UCSD-AML1 (cell line): ENCODE measurements at regions not wholly inside any gene's neighbourhood (a gene's known extent, or its start where the extent isn't known, plus 50 kb on each side); places are given as distances from the start of the nearest gene placed in this dataset.
"Not testable (repeated sequence)": the region's sequence is repeated elsewhere in the genome, so short reads cannot be mapped to it uniquely, and the experiment has no call there.

ENCODE experiments used
- DNase-seq: peaks from one replicate; lab custom pipeline; 2025; ENCODE audit not compliant: unreplicated experiment; lab: John Stamatoyannopoulos, UW

GRCh38 chr2:167692936-167693335 is 554.5 kb downstream of the STK39 start:
- DNase-seq, result no peak

DNA sequence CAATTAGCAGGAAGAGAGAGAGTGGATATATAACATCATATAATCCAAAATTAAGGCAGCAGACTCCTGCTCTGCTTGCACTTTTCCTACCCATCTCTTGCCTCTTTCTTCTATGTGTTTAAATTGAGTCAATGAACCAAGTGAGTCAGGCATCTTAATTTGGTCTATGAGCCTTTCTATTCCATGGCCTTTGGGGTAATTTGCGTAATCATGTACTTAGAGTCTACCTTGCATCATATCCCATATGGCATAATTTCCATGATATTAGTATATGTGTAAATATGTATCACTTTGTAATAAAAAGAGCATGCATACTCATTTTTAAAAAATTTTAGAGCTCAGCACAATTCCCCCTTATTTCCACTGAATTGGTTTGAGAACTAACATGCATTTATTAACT is 555.2 kb downstream of the STK39 start:
- no peak for DNase-seq

- DNase-seq, result no peak
These were observed 558.0 kb downstream of the STK39 start for GRCh38 chr2:167689444-167689843.

- no peak for DNase-seq
These were observed 560.7 kb downstream of the STK39 start for GRCh38 chr2:167686691-167687090.

DNA sequence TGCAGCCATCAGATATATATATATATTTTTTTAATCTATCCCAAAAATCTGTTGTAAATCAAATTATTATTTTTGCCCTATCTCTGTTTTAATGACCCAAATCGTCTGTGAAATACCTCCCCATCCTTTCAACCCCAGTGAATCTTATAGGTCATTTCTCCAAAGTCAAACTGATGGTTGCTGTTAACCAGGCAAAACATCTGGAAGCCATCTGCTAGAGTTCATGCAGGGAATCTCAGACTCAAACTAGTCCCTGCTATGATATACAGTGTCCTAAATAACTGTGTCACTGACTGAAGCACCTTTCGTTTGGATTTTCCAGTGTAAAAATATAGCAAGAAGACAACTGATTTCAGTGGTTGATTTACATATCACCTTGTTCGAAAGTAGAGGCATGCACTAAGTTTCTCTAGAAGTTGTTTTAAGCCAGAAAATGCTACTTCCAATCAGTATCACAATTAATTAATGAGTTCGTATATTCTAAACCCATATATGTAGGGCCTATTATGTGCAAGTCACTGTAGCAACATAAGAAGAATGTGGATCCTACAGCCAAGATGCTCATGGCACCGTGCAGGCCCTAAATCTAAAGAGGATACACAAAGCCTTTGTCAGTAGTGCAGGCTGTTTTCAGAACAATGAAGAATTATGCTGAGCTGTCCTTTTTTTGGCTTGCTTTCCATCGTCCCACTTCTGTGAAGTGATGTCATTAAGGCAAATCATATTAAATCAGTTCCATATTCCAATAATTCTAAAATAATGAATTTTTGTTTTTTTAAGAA is 566.0 kb downstream of the STK39 start:
- no peak for DNase-seq

DNA sequence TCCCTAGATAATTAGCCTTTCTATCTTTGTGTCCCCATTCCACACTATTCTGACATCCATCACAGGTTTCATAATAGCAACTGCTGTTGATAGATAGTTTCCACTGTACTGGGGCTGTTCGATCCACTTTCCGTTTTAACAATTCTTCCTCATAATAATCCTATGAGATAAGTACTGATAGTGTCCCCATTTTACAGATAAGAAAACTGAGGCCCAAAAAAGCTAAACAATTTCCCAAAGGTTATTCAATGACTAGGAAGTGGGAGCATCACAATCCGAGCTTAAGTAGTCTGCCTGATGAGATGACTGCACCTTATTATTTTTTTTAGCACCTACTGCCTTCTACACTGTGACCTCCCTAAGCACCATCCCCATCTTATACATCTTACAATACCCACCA is 569.2 kb downstream of the STK39 start:
- DNase-seq, result no peak

DNA sequence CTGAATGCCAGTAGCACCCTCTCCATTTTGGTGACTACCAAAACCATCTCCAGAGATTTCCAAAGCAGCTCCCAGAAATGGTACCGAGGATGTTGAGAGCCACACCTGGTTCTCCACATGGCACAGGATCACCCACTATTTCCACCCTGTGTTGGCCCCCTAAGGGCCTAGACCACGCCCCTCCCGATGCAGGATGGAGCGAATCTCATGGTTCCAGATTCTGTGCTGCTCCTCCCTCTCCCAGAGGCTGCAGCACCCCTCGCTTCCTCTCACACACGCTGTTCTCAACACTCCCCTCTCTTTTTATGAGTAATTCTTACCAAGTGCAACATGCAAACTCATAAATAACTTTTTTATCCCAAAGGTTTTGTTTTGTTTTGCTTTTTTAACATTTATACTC is 571.5 kb downstream of the STK39 start:
- no peak for DNase-seq

GRCh38 chr2:167670588-167670987 is 576.8 kb downstream of the STK39 start:
- no peak for DNase-seq

DNA sequence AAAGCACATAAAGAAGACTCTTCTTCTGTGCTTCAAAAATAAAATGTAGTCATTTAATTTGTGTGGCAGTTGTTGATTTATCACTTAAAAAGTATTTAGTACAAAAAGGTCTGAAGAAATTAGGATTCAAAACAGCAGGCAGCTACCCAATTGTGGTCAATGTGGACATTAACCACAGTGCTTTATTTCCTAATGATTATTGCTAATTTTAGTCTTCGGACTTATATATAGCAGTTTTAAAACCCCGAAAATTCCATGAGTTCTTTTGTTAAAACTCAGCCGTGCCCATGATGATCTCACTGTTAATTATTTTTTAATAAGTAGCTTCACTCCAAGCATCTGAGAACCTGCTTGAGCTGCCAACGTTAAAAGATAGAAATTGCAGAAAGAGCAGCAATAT is 594.3 kb downstream of the STK39 start:
- no peak for DNase-seq

DNA sequence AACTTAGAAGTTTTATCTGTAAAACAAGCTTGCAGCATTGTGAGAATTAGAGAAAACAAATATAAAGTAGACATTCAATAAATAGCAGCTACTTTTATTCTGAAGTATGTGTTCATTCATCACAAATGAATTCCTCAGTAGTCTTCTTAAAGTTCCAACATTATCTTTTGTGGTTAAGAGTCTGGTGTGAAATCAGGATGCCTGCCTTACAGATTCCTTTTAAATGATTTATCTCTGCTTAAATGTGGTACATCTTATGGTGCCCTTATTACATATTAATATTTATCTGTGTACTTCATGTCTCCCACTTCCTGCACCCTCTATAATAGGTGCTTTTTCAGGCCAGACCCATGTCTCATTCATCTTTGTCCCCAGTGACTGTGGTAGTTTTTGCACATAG is 595.0 kb downstream of the STK39 start:
- DNase-seq, result no peak

DNA sequence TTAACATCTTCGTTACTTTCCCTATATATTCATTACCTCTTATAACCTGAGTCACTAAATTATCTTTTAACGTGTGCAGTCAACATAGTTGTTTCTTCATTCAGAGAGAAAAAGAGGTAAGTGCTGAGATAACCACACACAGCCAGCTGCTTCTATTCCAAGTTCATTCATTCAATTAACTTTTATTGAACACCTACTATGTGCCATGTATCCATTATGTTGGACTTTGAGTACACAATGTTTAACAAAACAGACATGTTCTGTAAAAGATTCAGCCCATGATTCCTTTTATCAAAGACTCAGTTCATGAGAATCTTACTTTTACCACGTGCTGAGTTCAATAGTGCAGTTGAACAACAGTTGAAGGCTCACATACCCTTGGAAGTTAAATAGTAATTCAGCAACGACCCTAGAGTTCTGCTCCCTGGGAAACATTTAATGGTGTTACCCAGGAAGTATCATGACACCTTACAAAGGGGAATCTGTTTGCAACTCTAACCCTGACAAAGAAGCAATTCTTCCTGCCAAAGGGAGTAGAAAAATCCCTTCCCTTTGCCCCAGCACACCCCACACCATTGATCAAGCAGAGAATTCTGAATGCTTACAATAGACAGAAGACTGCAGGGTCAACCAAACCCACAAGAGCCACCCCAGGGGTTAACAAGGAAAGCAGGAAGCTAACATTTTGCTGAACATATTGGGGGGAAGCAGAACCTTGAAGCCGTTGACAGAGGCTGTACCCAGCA is 595.8 kb downstream of the STK39 start:
- DNase-seq, result no peak

- no peak for DNase-seq
These were observed 600.8 kb downstream of the STK39 start for GRCh38 chr2:167646557-167646956.

GRCh38 chr2:167640096-167640495 is 607.3 kb downstream of the STK39 start:
- DNase-seq, result no peak

GRCh38 chr2:167637741-167638140 is 609.7 kb downstream of the STK39 start:
- DNase-seq, result no peak

DNA sequence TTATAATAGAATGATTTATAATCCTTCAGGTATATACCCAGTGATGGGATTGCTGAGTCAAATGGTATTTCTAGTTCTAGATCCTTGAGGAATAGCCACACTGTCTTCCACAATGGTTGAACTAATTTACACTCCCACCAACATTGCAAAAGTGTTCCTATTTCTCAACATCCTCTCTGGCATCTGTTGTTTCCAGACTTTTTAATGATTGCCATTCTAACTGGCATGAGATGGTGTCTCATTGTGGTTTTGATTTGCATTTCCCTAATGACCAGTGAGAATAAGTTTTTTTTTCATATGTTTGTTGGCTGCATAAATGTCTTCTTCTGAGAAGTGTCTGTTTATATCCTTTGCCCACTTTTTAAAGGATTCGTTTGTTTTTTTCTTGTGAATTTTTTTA is 615.1 kb downstream of the STK39 start:
- DNase-seq, result not testable (repeated sequence)

DNA sequence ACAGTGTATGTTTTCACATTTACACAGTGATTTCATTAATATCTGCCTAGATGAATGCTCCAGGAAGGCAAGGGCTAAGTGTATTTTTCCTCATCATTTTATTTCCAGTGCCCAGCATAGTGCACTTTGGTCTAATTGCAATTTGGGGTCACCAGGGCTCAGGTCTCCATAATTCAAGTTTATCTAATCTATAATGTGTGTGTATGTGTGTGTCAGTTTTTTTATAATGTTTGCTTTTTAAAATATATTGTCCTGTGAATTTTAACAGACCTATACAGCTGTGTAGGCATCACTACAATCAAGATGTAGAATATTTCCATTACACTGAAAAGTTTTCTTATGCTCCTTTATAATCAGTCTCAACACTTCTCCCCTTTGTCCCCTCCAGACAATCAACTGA is 620.4 kb downstream of the STK39 start:
- DNase-seq, result no peak

GRCh38 chr2:167626301-167626700 is 621.1 kb downstream of the STK39 start:
- no peak for DNase-seq

GRCh38 chr2:167616997-167617396 is 630.4 kb downstream of the STK39 start:
- DNase-seq, result no peak

DNA sequence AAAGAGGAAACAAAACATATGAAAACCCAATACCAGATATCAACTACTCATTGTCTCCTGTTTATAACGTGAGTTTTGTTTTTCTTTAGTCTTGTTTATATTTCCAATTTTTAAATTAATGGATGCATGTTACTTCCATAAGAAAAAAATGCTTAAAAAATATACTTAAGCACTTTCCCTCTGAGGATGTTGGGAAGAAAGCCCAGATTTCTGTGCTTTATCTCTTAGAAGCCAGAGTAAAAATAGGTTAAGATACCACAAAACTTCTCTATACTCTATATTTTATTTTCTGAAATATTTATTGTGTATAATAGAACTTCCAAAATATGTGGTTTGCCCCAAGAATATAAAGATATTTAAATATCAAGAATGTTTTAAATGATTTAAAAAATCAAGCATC is 633.9 kb downstream of the STK39 start:
- DNase-seq, result no peak

DNA sequence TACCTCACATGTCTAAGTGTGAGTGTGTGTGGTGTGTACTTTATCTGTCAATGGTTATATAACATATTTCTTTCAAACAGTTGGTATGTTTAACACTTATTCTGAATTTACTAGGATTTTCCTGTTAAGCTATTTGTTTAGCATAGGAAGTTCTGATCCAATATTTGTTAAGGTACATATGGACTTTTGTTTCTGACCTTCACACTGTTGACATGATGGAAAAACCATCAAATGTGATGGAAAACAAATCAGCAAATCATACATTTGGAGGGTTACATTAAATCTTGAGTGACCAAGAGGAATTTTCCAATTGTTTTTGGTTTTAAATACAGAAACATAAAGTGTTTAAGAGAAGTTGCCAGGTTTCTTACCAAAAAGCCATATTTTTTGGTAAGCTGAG is 638.9 kb downstream of the STK39 start:
- no peak for DNase-seq

GRCh38 chr2:167607731-167608130 is 639.7 kb downstream of the STK39 start:
- no peak for DNase-seq

DNA sequence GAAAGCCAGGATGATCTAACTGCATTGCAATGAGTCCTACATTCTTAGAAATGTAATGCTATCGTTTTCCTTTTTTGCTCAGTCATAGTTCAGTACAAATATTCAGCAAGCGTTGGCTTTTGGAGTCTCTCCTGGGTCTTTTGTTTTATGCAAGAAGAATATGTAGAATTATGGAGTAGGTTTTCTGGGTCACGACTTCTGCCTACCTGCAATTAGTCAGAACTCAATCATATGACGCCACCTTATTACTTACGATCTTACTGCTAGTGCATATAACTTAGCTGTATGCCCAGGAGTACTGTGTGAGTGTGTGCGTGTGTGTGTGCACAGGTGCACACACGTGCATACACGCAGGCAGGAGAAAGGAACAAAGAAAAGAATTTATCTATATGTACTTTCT is 640.2 kb downstream of the STK39 start:
- no peak for DNase-seq

DNA sequence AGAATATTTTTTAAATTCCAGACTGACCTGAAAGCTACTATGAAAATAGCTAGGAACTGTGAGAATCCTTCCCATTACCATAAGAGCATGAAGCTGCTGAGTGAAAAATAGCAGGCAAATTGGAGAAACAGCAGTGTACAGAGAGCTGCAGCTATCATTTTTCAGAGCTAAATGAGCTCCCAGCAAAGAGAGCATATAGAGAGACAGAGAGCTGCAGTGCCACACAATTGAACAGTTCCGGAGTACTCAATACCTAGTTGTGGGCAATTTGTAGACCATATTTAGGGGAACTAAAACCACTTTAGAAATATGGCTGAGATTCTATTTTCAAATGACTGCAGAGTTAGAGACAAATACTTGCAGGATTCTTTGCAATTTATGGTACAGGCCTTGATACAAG is 645.3 kb downstream of the STK39 start:
- no peak for DNase-seq
